T1000 (cell line): ENCODE measurements at regions not wholly inside any gene's neighbourhood (a gene's known extent, or its start where the extent isn't known, plus 50 kb on each side); places are given as distances from the start of the nearest gene placed in this dataset.
A peak's percentile ranks its signal among the peaks of the same experiment; 100 is the strongest.
"Not testable (repeated sequence)": the region's sequence is repeated elsewhere in the genome, so short reads cannot be mapped to it uniquely, and the experiment has no call there.

Experiments
- DNase-seq: peaks from one replicate; lab custom pipeline; 2025; ENCODE audit warnings: mixed read lengths; lab: John Stamatoyannopoulos, UW

- peak; percentile 53 for DNase-seq
Measured at GRCh38 chr15:58361273-58361759, 70.5 kb upstream of the LIPC start.

GRCh38 chr15:58362262-58362922 lies 69.4 kb upstream of the LIPC start:
- DNase-seq = no peak

GRCh38 chr15:58363118-58363517 lies 68.7 kb upstream of the LIPC start:
- DNase-seq = not testable (repeated sequence)

GRCh38 chr15:58363673-58364072 lies 68.1 kb upstream of the LIPC start:
- not testable (repeated sequence) for DNase-seq

GRCh38 chr15:58365098-58365497 lies 66.7 kb upstream of the LIPC start:
- DNase-seq = not testable (repeated sequence)

GRCh38 chr15:58369261-58369701 lies 62.5 kb upstream of the LIPC start:
- DNase-seq = no peak

GRCh38 chr15:58369956-58370355 lies 61.8 kb upstream of the LIPC start:
- DNase-seq = no peak

- DNase-seq = no peak
Measured at GRCh38 chr15:58374147-58374546, 57.6 kb upstream of the LIPC start.

GRCh38 chr15:58377193-58377592 lies 54.6 kb upstream of the LIPC start:
- DNase-seq = no peak

- DNase-seq = no peak
Measured at GRCh38 chr15:58378241-58379085, 53.3 kb upstream of the LIPC start.

GRCh38 chr15:58379454-58379853 lies 52.3 kb upstream of the LIPC start:
- not testable (repeated sequence) for DNase-seq

- no peak for DNase-seq
Measured at GRCh38 chr15:58380280-58380945, 51.4 kb upstream of the LIPC start.

- DNase-seq = no peak
Measured at GRCh38 chr15:58381697-58382096, 50.1 kb upstream of the LIPC start.
